Esophagus (tissue), 2 donors: ENCODE measurements at regions not wholly inside any gene's neighbourhood (a gene's known extent, or its start where the extent isn't known, plus 50 kb on each side); places are given as distances from the start of the nearest gene placed in this dataset.

Experiments used
- H3K27ac ChIP-seq, 2 donors: one replicate each; pipeline ENCODE4 v1.5.1; 2013; ENCODE audit warnings: low read depth in 2 of 2, mild to moderate bottlenecking in 2 of 2, inconsistent platforms in 1 of 2, low read length in 1 of 2, moderate library complexity in 1 of 2
- H3K27me3 ChIP-seq, 2 donors: one replicate each; pipeline ENCODE4 v1.6.1; 2013; ENCODE audit warnings: low read length in 2 of 2, control low read depth in 1 of 2, mild to moderate bottlenecking in 1 of 2; ENCODE audit not compliant: insufficient read depth in 2 of 2, control insufficient read depth in 1 of 2
- H3K36me3 ChIP-seq, 2 donors: one replicate each; pipeline ENCODE4 v1.6.1; 2013; ENCODE audit warnings: low read length in 1 of 2; ENCODE audit not compliant: control insufficient read depth in 2 of 2, insufficient read depth in 2 of 2
- H3K4me1 ChIP-seq, 2 donors: one replicate each; pipeline ENCODE4 v1.6.1; 2013; ENCODE audit warnings: low read length in 1 of 2; ENCODE audit not compliant: control insufficient read depth in 2 of 2, insufficient read depth in 2 of 2
- H3K4me3 ChIP-seq, 2 donors: one replicate each; pipeline ENCODE4 v1.5.1; 2013; ENCODE audit warnings: low read length in 2 of 2, mild to moderate bottlenecking in 2 of 2, low read depth in 1 of 2, moderate library complexity in 1 of 2
- H3K9me3 ChIP-seq, 2 donors: one replicate each; pipeline ENCODE4 v1.6.1; 2013; ENCODE audit warnings: mild to moderate bottlenecking in 2 of 2, low read depth in 1 of 2, low read length in 1 of 2, moderate library complexity in 1 of 2; ENCODE audit not compliant: control insufficient read depth in 2 of 2, insufficient read depth in 1 of 2
- WGBS, 2 donors: extraction: QIAGEN DNeasy Blood & Tissue Kit; methylation state at CpG; one replicate each; pipeline ENCODE4 v1.1.7; 2013; 5-methylcytosine and 5-hydroxymethylcytosine counted together
- donor health status: healthy with polysubstance abuse.
- donor health status: Bipolar disorder and iron deficiency.

DNA sequence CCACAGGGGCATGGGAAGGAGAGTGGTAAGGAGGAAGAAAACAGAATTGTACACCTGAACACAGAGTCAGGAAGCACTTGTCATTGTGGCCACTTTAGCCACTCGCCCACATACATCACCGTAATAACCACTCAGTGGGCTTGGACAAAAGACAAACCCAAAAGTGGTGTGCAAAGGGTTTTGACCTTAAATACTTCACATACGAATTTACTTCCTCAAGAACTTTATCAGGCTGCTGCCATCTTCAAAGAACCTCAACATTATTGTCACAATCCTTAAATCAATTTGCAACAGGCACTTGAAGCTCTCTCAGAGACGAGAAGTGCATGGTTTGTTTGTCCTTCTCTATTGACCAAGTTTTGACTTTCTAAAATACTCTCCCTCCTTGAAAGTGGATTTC, 187.3 kb upstream of the EGLN3 start:
- Histone ChIP-seq H3K9me3 (no peaks in the 10 kb centered on the region), H3K36me3 (no peaks in the 10 kb centered on the region), H3K4me1 (peaks cover 0 to 4% of the 10 kb centered on the region in 2 donors), H3K4me3 (no peak overlapping the region), H3K27me3 (no peaks in the 10 kb centered on the region), H3K27ac (no peak overlapping the region)
- 79 to 82% methylated on average over 4 of the region's 4 CpGs for WGBS, 2 donors

DNA sequence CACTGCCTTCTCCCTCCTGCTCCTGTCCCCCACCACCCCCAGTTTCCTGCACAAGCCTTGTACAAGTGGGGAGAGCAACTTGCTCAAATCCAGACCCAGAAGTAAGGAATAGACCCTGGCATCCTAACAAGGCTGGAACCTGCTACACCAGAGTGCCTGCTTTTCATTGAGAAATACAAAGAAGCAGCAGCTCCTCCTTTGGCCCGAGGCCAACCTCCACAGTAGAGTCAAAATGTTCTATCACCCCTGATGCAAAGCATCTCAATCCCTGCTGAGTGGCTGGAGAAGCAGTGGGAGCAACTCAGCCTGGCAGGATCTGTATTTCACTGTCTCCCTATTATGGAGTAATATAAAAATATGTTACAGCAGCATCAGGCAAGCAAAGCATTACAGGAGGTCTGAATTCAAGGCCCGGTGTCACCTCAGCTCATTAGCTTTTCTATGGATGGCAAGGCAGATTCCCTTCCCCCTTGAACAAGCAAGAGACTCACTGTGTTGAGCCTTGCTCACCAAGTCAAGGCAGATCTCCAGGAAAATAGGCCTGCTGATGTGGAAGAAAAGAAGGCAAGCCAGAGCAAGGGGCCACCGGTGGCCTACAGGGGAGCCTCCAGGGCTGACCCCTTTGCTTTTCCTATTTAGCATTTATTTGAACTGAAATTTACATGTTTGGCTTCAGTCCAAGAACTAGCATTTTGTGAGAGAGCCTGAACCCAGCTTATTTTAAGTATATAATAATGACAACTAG, 186.3 kb upstream of the EGLN3 start:
- Histone ChIP-seq H3K9me3 (no peaks in the 10 kb centered on the region), H3K36me3 (no peaks in the 10 kb centered on the region), H3K4me1 (peaks cover 0 to 4% of the 10 kb centered on the region in 2 donors), H3K27ac (no peak overlapping the region), H3K27me3 (no peaks in the 10 kb centered on the region), H3K4me3 (no peak overlapping the region)
- WGBS, 2 donors: 63 to 76% methylated on average over 3 of the region's 3 CpGs

DNA sequence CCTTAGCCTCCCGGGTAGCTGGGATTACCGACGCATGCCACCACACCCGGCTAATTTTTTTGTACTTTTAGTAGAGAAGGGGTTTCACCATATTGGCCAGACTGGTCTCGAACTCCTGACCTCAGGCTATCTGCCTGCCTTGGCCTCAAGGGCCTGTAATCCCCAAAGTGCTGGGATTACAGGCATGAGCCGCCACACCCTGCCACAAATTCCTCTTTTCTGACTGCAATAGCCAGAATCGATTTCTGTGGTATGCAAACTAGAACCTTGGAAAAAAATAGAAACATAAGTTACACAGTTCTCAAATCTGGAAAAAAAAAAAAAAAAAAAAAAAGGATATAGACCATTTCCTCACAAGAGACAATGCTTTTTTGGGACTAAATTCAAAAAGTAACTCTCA, 184.6 kb upstream of the EGLN3 start:
- Histone ChIP-seq H3K4me1 (peaks cover 2 to 4% of the 10 kb centered on the region in 2 donors), H3K27ac (no peak overlapping the region)

DNA sequence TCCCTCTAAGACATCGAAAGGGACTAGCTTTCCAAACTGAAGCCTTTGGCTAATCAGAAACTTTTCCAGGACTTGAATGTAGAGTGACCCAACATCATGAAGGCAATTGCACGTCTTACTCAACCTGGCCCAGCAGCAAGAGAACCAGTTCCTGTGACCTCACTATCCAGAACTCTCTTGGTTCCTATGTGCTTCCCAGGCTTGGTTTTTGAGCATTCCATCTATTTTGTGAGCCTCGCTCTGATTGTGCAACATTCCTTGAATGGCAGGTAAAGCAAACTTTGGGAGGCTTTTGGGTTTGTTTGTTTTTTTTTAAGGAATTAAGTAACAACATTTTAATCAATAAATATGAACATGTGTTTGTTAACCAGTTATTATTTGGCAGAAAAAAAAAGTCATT, 183.6 kb upstream of the EGLN3 start:
- Histone ChIP-seq H3K36me3 (no peaks in the 10 kb centered on the region), H3K4me3 (no peak overlapping the region), H3K9me3 (no peaks in the 10 kb centered on the region), H3K27me3 (no peaks in the 10 kb centered on the region), H3K27ac (no peak overlapping the region), H3K4me1 (peaks cover 2 to 4% of the 10 kb centered on the region in 2 donors)
- WGBS, 2 donors: 88 to 96% methylated on average over 3 of the region's 3 CpGs

More for the DNA sequence above, 184.6 kb upstream of the EGLN3 start:
- WGBS, 2 donors: 72 to 75% methylated on average over 7 of the region's 7 CpGs
- Histone ChIP-seq H3K4me3 (no peak overlapping the region), H3K27me3 (no peaks in the 10 kb centered on the region), H3K36me3 (no peaks in the 10 kb centered on the region), H3K9me3 (no peaks in the 10 kb centered on the region)

DNA sequence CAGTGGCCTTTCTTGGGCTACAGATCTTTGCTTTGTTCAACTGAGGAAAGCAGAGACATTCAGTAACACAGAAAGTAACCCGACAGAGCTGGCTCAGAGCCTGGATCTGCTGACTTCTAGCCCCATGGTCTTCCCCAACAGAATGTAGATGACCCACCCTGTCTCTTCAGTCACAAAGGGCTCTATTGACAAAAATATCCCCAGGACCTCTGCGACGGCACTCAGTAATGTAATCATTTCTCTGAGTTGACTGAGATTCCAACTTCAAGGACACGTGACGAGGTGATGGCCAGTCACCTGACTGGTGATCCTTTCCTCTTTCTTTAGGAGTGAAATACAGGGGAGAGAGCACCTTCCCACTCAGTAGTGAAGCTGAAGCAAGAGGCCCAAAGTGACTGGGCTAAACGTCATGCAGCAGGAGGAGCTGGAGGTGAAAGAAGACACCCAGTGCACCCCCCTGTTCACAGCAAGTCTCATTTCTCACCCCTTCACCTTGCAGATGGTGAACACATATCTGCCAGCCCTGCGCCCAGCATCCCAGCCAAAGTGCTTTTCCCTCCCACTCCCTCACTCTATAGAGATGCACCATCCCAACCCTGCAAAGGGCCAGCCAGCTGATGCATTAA, 179.2 kb upstream of the EGLN3 start:
- Histone ChIP-seq H3K4me1 (peaks cover 2% of the 10 kb centered on the region in 2 donors), H3K36me3 (no peaks in the 10 kb centered on the region), H3K9me3 (no peaks in the 10 kb centered on the region), H3K27me3 (no peaks in the 10 kb centered on the region), H3K4me3 (no peak overlapping the region), H3K27ac (no peak overlapping the region)
- WGBS, 2 donors: 85 to 93% methylated on average over 7 of the region's 7 CpGs

DNA sequence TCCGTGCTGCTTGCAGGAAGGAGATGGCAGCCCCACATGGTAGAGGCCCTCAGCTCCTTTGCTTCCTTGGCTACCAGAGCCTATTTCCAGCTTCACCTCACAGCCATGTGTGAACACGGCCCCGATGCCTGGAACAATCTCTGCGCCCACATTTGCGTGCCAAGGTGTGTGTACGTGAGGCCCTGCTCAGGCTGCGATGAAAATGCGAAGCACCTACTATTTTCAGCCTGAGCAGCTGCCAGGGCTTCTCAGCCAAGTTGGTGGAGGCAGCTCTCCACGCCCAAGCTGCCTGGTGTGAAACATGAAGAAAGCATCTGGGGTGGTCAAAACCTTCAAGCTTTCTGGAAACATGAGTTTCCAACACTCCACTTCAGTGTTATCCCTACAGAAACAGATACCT, 177.8 kb upstream of the EGLN3 start:
- 82 to 86% methylated on average over 9 of the region's 9 CpGs for WGBS, 2 donors
- Histone ChIP-seq H3K9me3 (no peaks in the 10 kb centered on the region), H3K27me3 (no peaks in the 10 kb centered on the region), H3K36me3 (no peaks in the 10 kb centered on the region), H3K4me1 (peaks cover 2% of the 10 kb centered on the region in 2 donors), H3K4me3 (no peak overlapping the region), H3K27ac (no peak overlapping the region)

DNA sequence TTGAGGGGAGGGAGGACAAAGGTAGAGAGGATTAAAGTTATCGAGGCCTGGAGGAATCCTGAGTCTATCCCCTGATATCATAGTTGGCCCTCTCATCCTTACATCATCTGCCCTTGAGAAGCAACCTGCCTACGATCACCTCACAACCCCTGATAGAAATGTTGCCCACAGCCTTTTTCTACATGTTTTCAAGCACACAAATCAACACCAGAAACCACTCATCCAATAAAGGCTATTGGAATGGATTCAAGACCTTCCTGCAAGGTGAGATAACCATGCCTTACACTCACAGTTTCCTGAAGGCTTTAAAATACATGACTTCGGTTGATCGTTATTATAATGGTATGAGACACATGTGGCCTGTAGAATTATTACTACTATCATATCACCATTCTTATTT, 175.7 kb upstream of the EGLN3 start:
- Histone ChIP-seq H3K36me3 (no peaks in the 10 kb centered on the region), H3K4me3 (no peak overlapping the region), H3K27ac (no peak overlapping the region), H3K27me3 (no peaks in the 10 kb centered on the region), H3K9me3 (no peaks in the 10 kb centered on the region), H3K4me1 (peaks cover 2% of the 10 kb centered on the region in 2 donors)
- WGBS, 2 donors: 86 to 88% methylated on average over 4 of the region's 4 CpGs

DNA sequence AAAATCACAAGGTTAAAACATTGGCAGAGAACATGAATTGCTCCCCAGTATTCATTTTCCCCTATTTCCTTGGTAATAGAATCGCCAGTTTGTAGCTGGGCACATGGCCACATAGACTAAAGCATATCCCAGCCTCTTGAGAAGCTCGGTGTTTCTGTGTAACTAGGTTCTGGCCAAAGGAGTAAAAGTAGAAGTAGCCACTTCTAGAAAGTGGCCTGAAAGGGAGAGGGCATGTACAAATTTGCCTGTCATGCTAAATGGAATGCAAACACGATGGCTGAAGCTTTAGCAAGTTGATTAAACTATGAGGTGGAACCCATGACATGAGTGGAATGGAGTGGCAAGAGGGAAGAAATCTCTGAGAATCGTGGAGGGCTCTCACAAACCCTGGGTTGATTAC, 173.7 kb upstream of the EGLN3 start:
- H3K4me1 ChIP-seq: peaks cover 0 to 2% of the 10 kb centered on the region in 2 donors
- no peak overlapping the region for H3K4me3 ChIP-seq
- peaks cover 0 to 3% of the 10 kb centered on the region in 2 donors for H3K27me3 ChIP-seq
- H3K36me3 ChIP-seq: no peaks in the 10 kb centered on the region
- no peaks in the 10 kb centered on the region for H3K9me3 ChIP-seq
- WGBS, 2 donors: 73 to 74% methylated on average over 4 of the region's 4 CpGs
- H3K27ac ChIP-seq: no peak overlapping the region

DNA sequence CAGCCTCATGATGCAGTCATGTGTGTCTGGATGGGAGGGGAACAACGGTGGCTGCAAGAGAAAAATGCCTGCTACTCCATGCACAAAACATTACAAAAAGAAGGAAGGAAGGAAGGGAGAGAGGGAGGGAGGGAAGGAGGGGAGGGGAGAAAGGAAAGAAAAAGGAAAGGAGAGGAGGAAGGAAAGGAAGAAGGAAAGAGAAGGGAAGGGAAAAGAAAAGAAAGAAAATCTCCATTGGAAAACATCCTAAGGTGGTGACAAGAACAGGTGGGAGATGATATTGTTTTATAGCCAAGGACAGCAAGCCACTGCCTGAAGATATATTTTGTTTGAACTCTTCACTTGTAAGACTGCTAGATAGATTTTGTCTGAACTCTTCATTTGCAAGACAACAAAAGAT, 171.8 kb upstream of the EGLN3 start:
- 52 to 59% methylated on average over 1 of the region's 1 CpG for WGBS, 2 donors
- no peaks in the 10 kb centered on the region for H3K36me3 ChIP-seq
- peaks cover 0 to 3% of the 10 kb centered on the region in 2 donors for H3K27me3 ChIP-seq

DNA sequence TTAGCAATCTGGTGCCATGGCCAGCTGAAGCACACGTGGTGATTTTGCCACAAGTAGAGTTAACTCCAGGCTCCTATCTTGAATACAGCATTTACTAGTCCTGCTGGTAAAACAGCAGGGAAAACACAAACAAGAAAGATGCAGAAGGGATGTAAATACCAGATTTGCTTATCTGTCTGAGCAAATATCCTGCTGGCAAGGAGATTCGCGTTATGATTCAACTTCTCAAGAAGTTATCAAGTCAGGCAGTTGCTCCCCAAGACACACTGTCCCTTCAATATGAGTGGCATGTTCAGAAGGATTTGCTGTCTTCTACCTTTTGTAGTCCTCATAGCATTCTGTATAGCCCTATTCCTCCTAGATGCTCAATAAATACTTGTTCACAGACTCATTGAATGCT, 171.2 kb upstream of the EGLN3 start:
- no peaks in the 10 kb centered on the region for H3K9me3 ChIP-seq
- peaks cover 0 to 3% of the 10 kb centered on the region in 2 donors for H3K27me3 ChIP-seq
- no peaks in the 10 kb centered on the region for H3K4me1 ChIP-seq
- 71 to 78% methylated on average over 3 of the region's 3 CpGs for WGBS, 2 donors
- H3K4me3 ChIP-seq: no peak overlapping the region
- H3K27ac ChIP-seq: no peak overlapping the region
- no peaks in the 10 kb centered on the region for H3K36me3 ChIP-seq

More for the DNA sequence above, 171.8 kb upstream of the EGLN3 start:
- no peak overlapping the region for H3K4me3 ChIP-seq
- H3K27ac ChIP-seq: no peak overlapping the region
- no peaks in the 10 kb centered on the region for H3K9me3 ChIP-seq
- H3K4me1 ChIP-seq: no peaks in the 10 kb centered on the region
